ENCODE measurements at regions not wholly inside any gene's neighbourhood (a gene's known extent, or its start where the extent isn't known, plus 50 kb on each side); places are given as distances from the start of the nearest gene placed in this dataset.

GRCh38 chr3:110066206-110066605, 728.9 kb upstream of the DPPA4 start:
- intact Hi-C loops (cut with DNase I) = no loop called here
- Histone ChIP-seq H3K27ac (no peak overlapping the region), H3K4me3 (no peak overlapping the region), H3K9me3 (no peaks in the 10 kb centered on the region), H3K27me3 (replicated peaks; ENCODE audit: insufficient read depth) (no peaks in the 10 kb centered on the region), H3K36me3 (no peaks in the 10 kb centered on the region), H3K4me1 (replicated peaks) (no peaks in the 10 kb centered on the region)
- WGBS = 93% methylated on average over 3 of the region's 3 CpGs
- no peak for TF ChIP-seq POLR2AphosphoS5 (IDR thresholded peaks at IDR 0.05)
- no peak for TF ChIP-seq POLR2A (IDR thresholded peaks at IDR 0.05)
- TF ChIP-seq CTCF (IDR thresholded peaks at IDR 0.05) = no peak
- no peak for DNase-seq (ENCODE audit: low spot score)

- H3K4me1 ChIP-seq (replicated peaks) = no peaks in the 10 kb centered on the region
- H3K4me3 ChIP-seq = no peak overlapping the region
- H3K27me3 ChIP-seq (replicated peaks; ENCODE audit: insufficient read depth) = no peaks in the 10 kb centered on the region
- intact Hi-C loops (cut with DNase I) = no loop called here
- TF ChIP-seq CTCF (IDR thresholded peaks at IDR 0.05) = no peak
- TF ChIP-seq POLR2AphosphoS5 (IDR thresholded peaks at IDR 0.05) = no peak
- TF ChIP-seq POLR2A (IDR thresholded peaks at IDR 0.05) = no peak
- H3K27ac ChIP-seq = no peak overlapping the region
- DNase-seq (ENCODE audit: low spot score) = no peak
- H3K36me3 ChIP-seq = no peaks in the 10 kb centered on the region
- no peaks in the 10 kb centered on the region for H3K9me3 ChIP-seq
- 84% methylated on average over 1 of the region's 1 CpG for WGBS
These were observed 730.2 kb upstream of the DPPA4 start for GRCh38 chr3:110067527-110067926.

GRCh38 chr3:110069761-110070160, 732.4 kb upstream of the DPPA4 start:
- Histone ChIP-seq H3K27me3 (replicated peaks; ENCODE audit: insufficient read depth) (no peaks in the 10 kb centered on the region), H3K4me1 (replicated peaks) (no peaks in the 10 kb centered on the region), H3K4me3 (no peak overlapping the region), H3K36me3 (no peaks in the 10 kb centered on the region), H3K27ac (no peak overlapping the region), H3K9me3 (no peaks in the 10 kb centered on the region)
- TF ChIP-seq POLR2A (IDR thresholded peaks at IDR 0.05) (no peak), CTCF (IDR thresholded peaks at IDR 0.05) (no peak), POLR2AphosphoS5 (IDR thresholded peaks at IDR 0.05) (no peak)
- intact Hi-C loops (cut with DNase I) = no loop called here
- DNase-seq (ENCODE audit: low spot score) = no peak
- WGBS = 65% methylated on average over 2 of the region's 2 CpGs

- no peak overlapping the region for H3K4me3 ChIP-seq
- 88% methylated on average over 2 of the region's 2 CpGs for WGBS
- DNase-seq (ENCODE audit: low spot score) = no peak
- no peak overlapping the region for H3K27ac ChIP-seq
- H3K4me1 ChIP-seq (replicated peaks) = no peaks in the 10 kb centered on the region
- TF ChIP-seq POLR2A (IDR thresholded peaks at IDR 0.05) = no peak
- TF ChIP-seq POLR2AphosphoS5 (IDR thresholded peaks at IDR 0.05) = no peak
- TF ChIP-seq CTCF (IDR thresholded peaks at IDR 0.05) = no peak
- no peaks in the 10 kb centered on the region for H3K36me3 ChIP-seq
- intact Hi-C loops (cut with DNase I) = no loop called here
- H3K27me3 ChIP-seq (replicated peaks; ENCODE audit: insufficient read depth) = no peaks in the 10 kb centered on the region
- H3K9me3 ChIP-seq = no peaks in the 10 kb centered on the region
These were observed 733.0 kb upstream of the DPPA4 start for GRCh38 chr3:110070161-110070916.

- Histone ChIP-seq H3K4me1 (replicated peaks) (no peaks in the 10 kb centered on the region), H3K27me3 (replicated peaks; ENCODE audit: insufficient read depth) (no peaks in the 10 kb centered on the region), H3K27ac (no peak overlapping the region), H3K36me3 (no peaks in the 10 kb centered on the region), H3K4me3 (no peak overlapping the region), H3K9me3 (no peaks in the 10 kb centered on the region)
- 93% methylated on average over 3 of the region's 3 CpGs for WGBS
- intact Hi-C loops (cut with DNase I) = no loop called here
- DNase-seq (ENCODE audit: low spot score) = no peak
- TF ChIP-seq CTCF (IDR thresholded peaks at IDR 0.05) = no peak
- no peak for TF ChIP-seq POLR2A (IDR thresholded peaks at IDR 0.05)
- TF ChIP-seq POLR2AphosphoS5 (IDR thresholded peaks at IDR 0.05) = no peak
These were observed 736.7 kb upstream of the DPPA4 start for GRCh38 chr3:110074095-110074494.

Data from prostate gland (tissue), 2 donors.